Kidney (tissue), 13 donors: ENCODE measurements at regions not wholly inside any gene's neighbourhood (a gene's known extent, or its start where the extent isn't known, plus 50 kb on each side); places are given as distances from the start of the nearest gene placed in this dataset.

Source experiments
- DNase-seq, 5 donors: peaks; one replicate each; pipeline ENCODE4 v3.0.0-alpha.2; 2013 to 2020
- FAIRE-seq: peaks from 2 replicates; lab custom pipeline; 2012; peaks lifted over from hg19 to GRCh38; lab: Jason Lieb, UNC
- H3K27ac ChIP-seq, 2 donors: one replicate each; pipeline ENCODE4 v1.7.0; 2013; ENCODE audit warnings: low read depth in 2 of 2, low read length in 2 of 2, inconsistent platforms in 1 of 2
- H3K27me3 ChIP-seq: one replicate; pipeline ENCODE4 v1.7.1; 2013; ENCODE audit warnings: low read length, inconsistent platforms; ENCODE audit not compliant: control insufficient read depth, insufficient read depth
- H3K36me3 ChIP-seq, 3 donors: one replicate each; pipeline versions ENCODE4 v1.7.0 to v1.7.1; 2013; ENCODE audit warnings: low read length in 3 of 3, control low read depth in 1 of 3, inconsistent platforms in 1 of 3; ENCODE audit not compliant: insufficient read depth in 3 of 3, control insufficient read depth in 2 of 3
- H3K4me1 ChIP-seq, 3 donors: one replicate each; pipeline versions ENCODE4 v1.7.0 to v1.7.1; 2013; ENCODE audit warnings: low read length in 3 of 3, inconsistent platforms in 1 of 3, low read depth in 1 of 3; ENCODE audit not compliant: control insufficient read depth in 2 of 3, insufficient read depth in 2 of 3
- H3K4me3 ChIP-seq, 3 donors: one replicate each; pipeline versions ENCODE4 v1.7.0 to v1.8.1; 2013; ENCODE audit warnings: low read length in 3 of 3, control low read depth in 1 of 3, inconsistent platforms in 1 of 3
- H3K9ac ChIP-seq, 3 donors: one replicate each; pipeline versions ENCODE4 v1.7.0 to v1.7.1; 2013; ENCODE audit warnings: low read length in 3 of 3, control low read depth in 1 of 3, inconsistent platforms in 1 of 3
- H3K9me3 ChIP-seq, 3 donors: one replicate each; pipeline versions ENCODE4 v1.7.0 to v1.7.1; 2013; ENCODE audit warnings: low read length in 3 of 3, control low read depth in 1 of 3, inconsistent platforms in 1 of 3; ENCODE audit not compliant: control insufficient read depth in 2 of 3, insufficient read depth in 1 of 3
- intact Hi-C: fragments of 100-400 bp; cut with DNase I; formaldehyde crosslinking; loops from one replicate; pipeline ENCODE4 v1.11.1; 2022
- TF ChIP-seq, protein P1 (sequence below): IDR thresholded peaks from 3 replicates; pipeline ENCODE4 v1.5.1; 2012; ENCODE audit warnings: mild to moderate bottlenecking, moderate library complexity, borderline replicate concordance; ENCODE audit not compliant: insufficient read depth; ENCODE audit errors: extremely low read depth
- donor health status: control.
- donor health status: control.
- donor health status: control.
- donor health status: control.
- donor health status: control.
- donor health status: DM: yes; HTN: yes; CAD: no.
- donor health status: Normal renal cell carcinoma (clear cell type).

DNA sequence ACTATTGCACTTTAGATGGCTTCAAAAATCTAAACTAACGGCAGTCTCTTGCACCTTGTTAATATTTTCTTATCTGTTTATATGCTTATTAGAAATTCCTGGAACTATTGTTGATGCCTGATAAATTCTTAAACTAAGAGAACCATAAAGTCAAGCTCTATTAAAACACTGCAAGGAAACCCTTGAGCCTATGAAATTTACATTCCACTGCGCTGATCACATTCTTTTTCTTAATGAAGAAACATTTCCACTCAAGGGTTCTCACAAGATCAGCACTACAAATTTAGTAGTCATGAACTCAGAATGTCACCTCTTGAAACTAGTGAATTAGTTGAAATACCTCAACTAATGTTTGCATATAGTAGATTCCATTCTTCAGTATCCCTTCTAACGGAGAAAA, 331.8 kb upstream of the SLC8A1 start:
- intact Hi-C loops, result no loop called here
- Histone ChIP-seq H3K27ac (no peak overlapping the region), H3K27me3 (no peaks in the 10 kb centered on the region), H3K4me1 (no peaks in the 10 kb centered on the region), H3K36me3 (no peaks in the 10 kb centered on the region), H3K9ac (no peak overlapping the region), H3K4me3 (no peak overlapping the region), H3K9me3 (no peaks in the 10 kb centered on the region)
- peak in 1 of 5 donors; percentile 18 for DNase-seq
- TF ChIP-seq, protein P1, sequence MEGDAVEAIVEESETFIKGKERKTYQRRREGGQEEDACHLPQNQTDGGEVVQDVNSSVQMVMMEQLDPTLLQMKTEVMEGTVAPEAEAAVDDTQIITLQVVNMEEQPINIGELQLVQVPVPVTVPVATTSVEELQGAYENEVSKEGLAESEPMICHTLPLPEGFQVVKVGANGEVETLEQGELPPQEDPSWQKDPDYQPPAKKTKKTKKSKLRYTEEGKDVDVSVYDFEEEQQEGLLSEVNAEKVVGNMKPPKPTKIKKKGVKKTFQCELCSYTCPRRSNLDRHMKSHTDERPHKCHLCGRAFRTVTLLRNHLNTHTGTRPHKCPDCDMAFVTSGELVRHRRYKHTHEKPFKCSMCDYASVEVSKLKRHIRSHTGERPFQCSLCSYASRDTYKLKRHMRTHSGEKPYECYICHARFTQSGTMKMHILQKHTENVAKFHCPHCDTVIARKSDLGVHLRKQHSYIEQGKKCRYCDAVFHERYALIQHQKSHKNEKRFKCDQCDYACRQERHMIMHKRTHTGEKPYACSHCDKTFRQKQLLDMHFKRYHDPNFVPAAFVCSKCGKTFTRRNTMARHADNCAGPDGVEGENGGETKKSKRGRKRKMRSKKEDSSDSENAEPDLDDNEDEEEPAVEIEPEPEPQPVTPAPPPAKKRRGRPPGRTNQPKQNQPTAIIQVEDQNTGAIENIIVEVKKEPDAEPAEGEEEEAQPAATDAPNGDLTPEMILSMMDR, result no peak
- no peak for FAIRE-seq

DNA sequence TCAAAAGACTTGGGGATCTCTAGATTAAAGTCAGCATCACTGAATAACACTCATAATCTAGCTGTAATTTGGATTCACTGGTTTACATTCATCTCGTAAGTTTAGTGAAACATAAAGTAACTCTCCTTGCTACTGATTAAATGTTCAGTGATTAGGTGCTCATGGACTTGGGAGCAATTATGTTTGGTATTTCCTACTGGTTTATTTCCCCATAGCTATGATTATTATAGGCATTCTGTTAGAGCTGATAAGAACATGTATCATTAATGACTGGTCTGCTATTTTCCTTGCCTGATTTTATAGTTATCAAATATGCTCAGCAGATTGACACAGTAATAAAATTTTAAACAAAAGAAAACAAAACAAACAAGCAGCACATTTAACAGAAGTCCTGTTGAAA, 334.7 kb upstream of the SLC8A1 start:
- intact Hi-C loops, result no loop called here
- H3K9ac ChIP-seq, result no peak overlapping the region
- TF ChIP-seq, protein P1, result no peak
- no peak for FAIRE-seq
- H3K9me3 ChIP-seq, result no peaks in the 10 kb centered on the region
- DNase-seq, result no peak
- H3K4me3 ChIP-seq, result no peak overlapping the region
- no peaks in the 10 kb centered on the region for H3K4me1 ChIP-seq
- H3K36me3 ChIP-seq, result no peaks in the 10 kb centered on the region
- H3K27ac ChIP-seq, result no peak overlapping the region
- no peaks in the 10 kb centered on the region for H3K27me3 ChIP-seq

DNA sequence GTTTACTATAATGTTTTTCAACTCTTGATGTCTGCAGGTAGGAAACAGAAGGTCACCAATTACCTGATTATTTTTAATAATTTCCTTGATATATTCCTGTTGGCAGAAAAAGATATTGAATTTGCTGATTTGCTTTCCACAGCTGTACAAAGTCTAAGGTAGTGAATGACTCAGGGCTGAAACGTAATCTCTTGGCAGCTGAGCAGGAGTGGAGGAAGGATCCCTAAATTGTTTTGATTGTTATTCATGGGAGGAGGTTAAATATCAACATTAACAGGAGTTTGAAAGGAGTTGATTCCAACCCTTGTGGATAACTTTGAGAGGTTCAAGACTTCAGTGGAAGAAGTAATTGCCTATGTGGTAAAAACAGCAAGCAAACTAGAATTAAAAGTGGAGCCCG, 345.2 kb upstream of the SLC8A1 start:
- Histone ChIP-seq H3K4me1 (no peaks in the 10 kb centered on the region), H3K9me3 (no peaks in the 10 kb centered on the region), H3K27me3 (no peaks in the 10 kb centered on the region), H3K4me3 (no peak overlapping the region), H3K9ac (no peak overlapping the region), H3K36me3 (no peaks in the 10 kb centered on the region), H3K27ac (no peak overlapping the region)
- no peak for FAIRE-seq
- peak in 1 of 5 donors; percentile 36 for DNase-seq
- intact Hi-C loops, result no loop called here
- TF ChIP-seq, protein P1, result no peak

DNA sequence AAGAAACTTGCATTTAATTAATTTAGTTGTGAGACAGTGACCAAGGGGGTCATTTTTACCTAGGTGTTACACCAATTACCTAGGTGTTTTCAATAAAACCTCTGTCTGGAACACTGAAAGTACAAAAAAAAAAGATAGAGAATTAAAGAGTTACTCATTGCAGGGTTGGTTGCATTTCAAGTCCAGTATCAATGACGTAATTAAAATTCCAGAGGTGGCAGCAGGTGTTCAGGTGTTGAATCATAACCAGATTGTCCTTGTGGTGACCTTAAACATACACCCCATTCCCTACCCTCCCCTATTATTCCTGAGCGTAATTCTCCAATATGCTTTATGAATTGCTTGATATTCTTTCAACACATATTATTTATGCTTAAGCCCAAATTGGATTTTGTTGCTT, 352.0 kb upstream of the SLC8A1 start:
- Histone ChIP-seq H3K4me1 (no peaks in the 10 kb centered on the region), H3K36me3 (no peaks in the 10 kb centered on the region), H3K27me3 (no peaks in the 10 kb centered on the region), H3K9me3 (no peaks in the 10 kb centered on the region), H3K27ac (no peak overlapping the region), H3K4me3 (no peak overlapping the region), H3K9ac (no peak overlapping the region)
- TF ChIP-seq, protein P1, result no peak
- FAIRE-seq (no peak), DNase-seq (peak in 2 of 5 donors; percentile 49 to 52)
- intact Hi-C loops, result no loop called here
